GM23338 (cell line): ENCODE measurements at regions not wholly inside any gene's neighbourhood (a gene's known extent, or its start where the extent isn't known, plus 50 kb on each side); places are given as distances from the start of the nearest gene placed in this dataset.

Source experiments
- ATAC-seq: fragments of 200-7000 bp; cut with Tn5 transposase; 3 replicates; pipeline ENCODE4 v1.9.1; 2020
- DNase-seq: peaks from one replicate; pipeline ENCODE4 v3.0.0-alpha.2; 2015; ENCODE audit warnings: low spot score
- H2AFZ ChIP-seq: fragments of 200-600 bp; sonication (generic); 2 replicates; pipeline ENCODE4 v1.8.0; 2016; ENCODE audit warnings: antibody characterized with exemption, mild to moderate bottlenecking, moderate library complexity
- H3F3A ChIP-seq: fragments of 200-600 bp; sonication (generic); replicated peaks from 2 replicates; pipeline ENCODE4 v1.8.0; 2017; ENCODE audit warnings: antibody characterized with exemption, mixed run types, low read depth
- H3K27ac ChIP-seq: fragments of 200-600 bp; sonication (generic); 2 replicates; pipeline ENCODE4 v1.6.1; 2016; ENCODE audit warnings: low read depth
- H3K27me3 ChIP-seq: fragments of 200-600 bp; sonication (generic); 2 replicates; pipeline ENCODE4 v1.8.0; 2016; ENCODE audit warnings: mild to moderate bottlenecking, mixed run types, moderate library complexity; ENCODE audit not compliant: insufficient read depth
- H3K36me3 ChIP-seq: fragments of 200-600 bp; sonication (generic); 2 replicates; pipeline ENCODE4 v1.8.0; 2016; ENCODE audit warnings: mild to moderate bottlenecking; ENCODE audit not compliant: insufficient read depth
- H3K4me1 ChIP-seq: fragments of 200-600 bp; sonication (generic); 2 replicates; pipeline ENCODE4 v1.8.0; 2016; ENCODE audit warnings: mild to moderate bottlenecking, moderate library complexity; ENCODE audit not compliant: insufficient read depth
- H3K4me2 ChIP-seq: fragments of 200-600 bp; sonication (generic); 2 replicates; pipeline ENCODE4 v1.7.1; 2017; ENCODE audit warnings: mixed run types
- H3K4me3 ChIP-seq: fragments of 200-600 bp; sonication (generic); 2 replicates; pipeline ENCODE4 v1.6.1; 2016; ENCODE audit warnings: mixed run types
- H3K79me2 ChIP-seq: fragments of 200-600 bp; sonication (generic); replicated peaks from 2 replicates; pipeline ENCODE4 v1.8.0; 2017; ENCODE audit warnings: mild to moderate bottlenecking; ENCODE audit not compliant: insufficient read depth
- H3K9me2 ChIP-seq: fragments of 200-600 bp; sonication (generic); 2 replicates; pipeline ENCODE4 v1.8.0; 2017; ENCODE audit not compliant: insufficient read depth
- H4K20me1 ChIP-seq: fragments of 200-600 bp; sonication (generic); replicated peaks from 2 replicates; pipeline ENCODE4 v1.8.0; 2017; ENCODE audit warnings: mild to moderate bottlenecking; ENCODE audit not compliant: insufficient read depth
- H3K27ac Mint-ChIP-seq: 2 replicates; pipeline ENCODE4 v1.8.0; 2020; ENCODE audit warnings: inconsistent platforms, mild to moderate bottlenecking, moderate library complexity, mixed read lengths
- H3K27me3 Mint-ChIP-seq: 3 replicates; pipeline ENCODE4 v1.8.0; 2022; ENCODE audit warnings: low read depth, mild to moderate bottlenecking, moderate library complexity, mixed read lengths, inconsistent platforms; ENCODE audit not compliant: insufficient read depth, poor library complexity
- H3K36me3 Mint-ChIP-seq: 3 replicates; pipeline ENCODE4 v1.8.0; 2021; ENCODE audit warnings: low read depth, mild to moderate bottlenecking, inconsistent platforms, moderate library complexity, mixed read lengths
- H3K4me1 Mint-ChIP-seq: 3 replicates; pipeline ENCODE4 v1.8.0; 2020; ENCODE audit warnings: mild to moderate bottlenecking, inconsistent platforms, mixed read lengths
- H3K4me3 Mint-ChIP-seq: 3 replicates; pipeline ENCODE4 v1.8.0; 2021; ENCODE audit warnings: moderate library complexity, mild to moderate bottlenecking, inconsistent platforms, mixed read lengths
- H3K9me3 Mint-ChIP-seq: 3 replicates; pipeline ENCODE4 v1.8.0; 2020; ENCODE audit warnings: moderate library complexity, mild to moderate bottlenecking, inconsistent platforms, mixed read lengths
- CREB1 ChIP-seq: fragments of 250-450 bp; sonication (Bioruptor Pico); IDR thresholded peaks from 2 replicates; pipeline ENCODE4 v1.5.0; 2020; ENCODE audit warnings: low read depth, mild to moderate bottlenecking, moderate library complexity
- EZH2 ChIP-seq: fragments of 200-600 bp; sonication (generic); IDR thresholded peaks from one replicate; pipeline ENCODE4 v1.8.0; 2017; ENCODE audit warnings: antibody characterized with exemption, mild to moderate bottlenecking, low read depth; ENCODE audit not compliant: unreplicated experiment
- EZH2phosphoT487 ChIP-seq: fragments of 200-600 bp; sonication (generic); IDR thresholded peaks from one replicate; pipeline ENCODE4 v1.8.1; 2018; ENCODE audit warnings: antibody characterized with exemption; ENCODE audit not compliant: unreplicated experiment
- JUNB ChIP-seq: IDR thresholded peaks from one replicate; pipeline ENCODE4 v1.6.1; 2016; ENCODE audit warnings: antibody characterized with exemption; ENCODE audit not compliant: unreplicated experiment
- NANOG ChIP-seq: IDR thresholded peaks from 2 replicates; pipeline ENCODE4 v1.6.1; 2016; ENCODE audit warnings: antibody characterized with exemption, borderline replicate concordance
- POLR2AphosphoS5 ChIP-seq: IDR thresholded peaks from 2 replicates; pipeline ENCODE4 v1.6.1; 2016; ENCODE audit warnings: antibody characterized with exemption, low read depth
- STAT1 ChIP-seq: IDR thresholded peaks from one replicate; pipeline ENCODE4 v1.6.1; 2016; ENCODE audit warnings: antibody characterized with exemption; ENCODE audit not compliant: unreplicated experiment
- ZNF114 ChIP-seq: fragments of 250-450 bp; sonication (Bioruptor Pico); IDR thresholded peaks from 2 replicates; pipeline ENCODE4 v1.5.0; 2020; ENCODE audit warnings: mild to moderate bottlenecking, moderate library complexity
- ZNF331 ChIP-seq: fragments of 250-450 bp; sonication (Bioruptor Pico); IDR thresholded peaks from 2 replicates; pipeline ENCODE4 v1.5.0; 2020; ENCODE audit warnings: low read depth, mild to moderate bottlenecking, moderate library complexity
- TF ChIP-seq, protein P1 (sequence below): IDR thresholded peaks from 2 replicates; pipeline ENCODE4 v1.6.1; 2016; ENCODE audit warnings: antibody characterized with exemption
- TF ChIP-seq, protein P2 (sequence below), 2 experiments: fragments of 200-600 bp in 1 of 2; sonication (generic) in 1 of 2; conservative IDR thresholded peaks; 2 replicates each; pipeline versions ENCODE4 v1.5.1 to v1.6.1; 2016 to 2017; ENCODE audit warnings: antibody characterized with exemption in 2 of 2, low read depth in 2 of 2, mild to moderate bottlenecking in 2 of 2, moderate library complexity in 1 of 2
- TF ChIP-seq, protein P3 (sequence below): IDR thresholded peaks from one replicate; pipeline ENCODE4 v1.6.1; 2018; ENCODE audit warnings: antibody characterized with exemption; ENCODE audit not compliant: unreplicated experiment
- TF ChIP-seq, protein P4 (sequence below): fragments of 250-450 bp; sonication (Bioruptor Pico); IDR thresholded peaks from 2 replicates; pipeline ENCODE4 v1.5.0; 2020; ENCODE audit warnings: mild to moderate bottlenecking, moderate library complexity

DNA sequence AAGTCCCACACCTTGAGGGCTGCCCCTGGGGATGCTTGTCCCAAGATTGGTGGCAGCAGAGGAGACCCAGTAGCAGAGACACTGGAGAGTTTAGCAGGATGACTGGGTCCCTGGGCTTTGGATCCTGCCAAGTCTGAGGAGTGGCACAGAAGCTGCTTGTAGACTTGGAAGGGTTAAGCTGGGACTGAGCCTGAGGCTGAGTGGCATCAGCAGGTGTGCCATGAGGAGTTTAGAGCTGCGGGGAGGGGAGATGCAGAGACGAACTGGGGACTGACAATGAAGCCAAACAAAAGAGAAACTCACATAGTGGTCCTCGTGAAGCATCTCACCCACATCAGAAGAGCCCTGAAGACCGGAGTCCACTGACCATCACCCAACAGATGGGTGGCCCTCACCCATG lies 329.7 kb upstream of the KLHL29 start:
- no peak overlapping the region for H3K27ac Mint-ChIP-seq
- Histone ChIP-seq H3K27ac (no peak overlapping the region), H3K4me3 (no peak overlapping the region), H3K9me2 (peaks cover 8% of the 10 kb centered on the region; the same call in 1 of the 2 replicates), H3K79me2 (no peaks in the 10 kb centered on the region), H3K4me2 (no peak overlapping the region), H2AFZ (no peak overlapping the region), H3F3A (no peaks in the 10 kb centered on the region), H3K4me1 (no peaks in the 10 kb centered on the region), H3K27me3 (no peaks in the 10 kb centered on the region), H4K20me1 (no peaks in the 10 kb centered on the region), H3K36me3 (no peaks in the 10 kb centered on the region)
- ATAC-seq, result no peak
- H3K36me3 Mint-ChIP-seq, result no peaks in the 10 kb centered on the region
- H3K27me3 Mint-ChIP-seq, result peaks cover 3% of the 10 kb centered on the region
- DNase-seq, result no peak
- TF ChIP-seq EZH2, result no peak
- TF ChIP-seq, protein P1, sequence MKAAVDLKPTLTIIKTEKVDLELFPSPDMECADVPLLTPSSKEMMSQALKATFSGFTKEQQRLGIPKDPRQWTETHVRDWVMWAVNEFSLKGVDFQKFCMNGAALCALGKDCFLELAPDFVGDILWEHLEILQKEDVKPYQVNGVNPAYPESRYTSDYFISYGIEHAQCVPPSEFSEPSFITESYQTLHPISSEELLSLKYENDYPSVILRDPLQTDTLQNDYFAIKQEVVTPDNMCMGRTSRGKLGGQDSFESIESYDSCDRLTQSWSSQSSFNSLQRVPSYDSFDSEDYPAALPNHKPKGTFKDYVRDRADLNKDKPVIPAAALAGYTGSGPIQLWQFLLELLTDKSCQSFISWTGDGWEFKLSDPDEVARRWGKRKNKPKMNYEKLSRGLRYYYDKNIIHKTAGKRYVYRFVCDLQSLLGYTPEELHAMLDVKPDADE, result no peak
- TF ChIP-seq STAT1, result no peak
- no peak for TF ChIP-seq JUNB
- TF ChIP-seq ZNF331, result no peak
- TF ChIP-seq, protein P2, sequence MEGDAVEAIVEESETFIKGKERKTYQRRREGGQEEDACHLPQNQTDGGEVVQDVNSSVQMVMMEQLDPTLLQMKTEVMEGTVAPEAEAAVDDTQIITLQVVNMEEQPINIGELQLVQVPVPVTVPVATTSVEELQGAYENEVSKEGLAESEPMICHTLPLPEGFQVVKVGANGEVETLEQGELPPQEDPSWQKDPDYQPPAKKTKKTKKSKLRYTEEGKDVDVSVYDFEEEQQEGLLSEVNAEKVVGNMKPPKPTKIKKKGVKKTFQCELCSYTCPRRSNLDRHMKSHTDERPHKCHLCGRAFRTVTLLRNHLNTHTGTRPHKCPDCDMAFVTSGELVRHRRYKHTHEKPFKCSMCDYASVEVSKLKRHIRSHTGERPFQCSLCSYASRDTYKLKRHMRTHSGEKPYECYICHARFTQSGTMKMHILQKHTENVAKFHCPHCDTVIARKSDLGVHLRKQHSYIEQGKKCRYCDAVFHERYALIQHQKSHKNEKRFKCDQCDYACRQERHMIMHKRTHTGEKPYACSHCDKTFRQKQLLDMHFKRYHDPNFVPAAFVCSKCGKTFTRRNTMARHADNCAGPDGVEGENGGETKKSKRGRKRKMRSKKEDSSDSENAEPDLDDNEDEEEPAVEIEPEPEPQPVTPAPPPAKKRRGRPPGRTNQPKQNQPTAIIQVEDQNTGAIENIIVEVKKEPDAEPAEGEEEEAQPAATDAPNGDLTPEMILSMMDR (conservative IDR thresholded peaks at IDR 0.05; ENCODE audit: low read depth in 2 of 2), result no peak
- no peak for TF ChIP-seq EZH2phosphoT487
- TF ChIP-seq NANOG, result no peak
- TF ChIP-seq, protein P3, sequence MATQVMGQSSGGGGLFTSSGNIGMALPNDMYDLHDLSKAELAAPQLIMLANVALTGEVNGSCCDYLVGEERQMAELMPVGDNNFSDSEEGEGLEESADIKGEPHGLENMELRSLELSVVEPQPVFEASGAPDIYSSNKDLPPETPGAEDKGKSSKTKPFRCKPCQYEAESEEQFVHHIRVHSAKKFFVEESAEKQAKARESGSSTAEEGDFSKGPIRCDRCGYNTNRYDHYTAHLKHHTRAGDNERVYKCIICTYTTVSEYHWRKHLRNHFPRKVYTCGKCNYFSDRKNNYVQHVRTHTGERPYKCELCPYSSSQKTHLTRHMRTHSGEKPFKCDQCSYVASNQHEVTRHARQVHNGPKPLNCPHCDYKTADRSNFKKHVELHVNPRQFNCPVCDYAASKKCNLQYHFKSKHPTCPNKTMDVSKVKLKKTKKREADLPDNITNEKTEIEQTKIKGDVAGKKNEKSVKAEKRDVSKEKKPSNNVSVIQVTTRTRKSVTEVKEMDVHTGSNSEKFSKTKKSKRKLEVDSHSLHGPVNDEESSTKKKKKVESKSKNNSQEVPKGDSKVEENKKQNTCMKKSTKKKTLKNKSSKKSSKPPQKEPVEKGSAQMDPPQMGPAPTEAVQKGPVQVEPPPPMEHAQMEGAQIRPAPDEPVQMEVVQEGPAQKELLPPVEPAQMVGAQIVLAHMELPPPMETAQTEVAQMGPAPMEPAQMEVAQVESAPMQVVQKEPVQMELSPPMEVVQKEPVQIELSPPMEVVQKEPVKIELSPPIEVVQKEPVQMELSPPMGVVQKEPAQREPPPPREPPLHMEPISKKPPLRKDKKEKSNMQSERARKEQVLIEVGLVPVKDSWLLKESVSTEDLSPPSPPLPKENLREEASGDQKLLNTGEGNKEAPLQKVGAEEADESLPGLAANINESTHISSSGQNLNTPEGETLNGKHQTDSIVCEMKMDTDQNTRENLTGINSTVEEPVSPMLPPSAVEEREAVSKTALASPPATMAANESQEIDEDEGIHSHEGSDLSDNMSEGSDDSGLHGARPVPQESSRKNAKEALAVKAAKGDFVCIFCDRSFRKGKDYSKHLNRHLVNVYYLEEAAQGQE, result no peak
- TF ChIP-seq ZNF114 (CRISPR knock-in tag), result no peak
- TF ChIP-seq, protein P4, sequence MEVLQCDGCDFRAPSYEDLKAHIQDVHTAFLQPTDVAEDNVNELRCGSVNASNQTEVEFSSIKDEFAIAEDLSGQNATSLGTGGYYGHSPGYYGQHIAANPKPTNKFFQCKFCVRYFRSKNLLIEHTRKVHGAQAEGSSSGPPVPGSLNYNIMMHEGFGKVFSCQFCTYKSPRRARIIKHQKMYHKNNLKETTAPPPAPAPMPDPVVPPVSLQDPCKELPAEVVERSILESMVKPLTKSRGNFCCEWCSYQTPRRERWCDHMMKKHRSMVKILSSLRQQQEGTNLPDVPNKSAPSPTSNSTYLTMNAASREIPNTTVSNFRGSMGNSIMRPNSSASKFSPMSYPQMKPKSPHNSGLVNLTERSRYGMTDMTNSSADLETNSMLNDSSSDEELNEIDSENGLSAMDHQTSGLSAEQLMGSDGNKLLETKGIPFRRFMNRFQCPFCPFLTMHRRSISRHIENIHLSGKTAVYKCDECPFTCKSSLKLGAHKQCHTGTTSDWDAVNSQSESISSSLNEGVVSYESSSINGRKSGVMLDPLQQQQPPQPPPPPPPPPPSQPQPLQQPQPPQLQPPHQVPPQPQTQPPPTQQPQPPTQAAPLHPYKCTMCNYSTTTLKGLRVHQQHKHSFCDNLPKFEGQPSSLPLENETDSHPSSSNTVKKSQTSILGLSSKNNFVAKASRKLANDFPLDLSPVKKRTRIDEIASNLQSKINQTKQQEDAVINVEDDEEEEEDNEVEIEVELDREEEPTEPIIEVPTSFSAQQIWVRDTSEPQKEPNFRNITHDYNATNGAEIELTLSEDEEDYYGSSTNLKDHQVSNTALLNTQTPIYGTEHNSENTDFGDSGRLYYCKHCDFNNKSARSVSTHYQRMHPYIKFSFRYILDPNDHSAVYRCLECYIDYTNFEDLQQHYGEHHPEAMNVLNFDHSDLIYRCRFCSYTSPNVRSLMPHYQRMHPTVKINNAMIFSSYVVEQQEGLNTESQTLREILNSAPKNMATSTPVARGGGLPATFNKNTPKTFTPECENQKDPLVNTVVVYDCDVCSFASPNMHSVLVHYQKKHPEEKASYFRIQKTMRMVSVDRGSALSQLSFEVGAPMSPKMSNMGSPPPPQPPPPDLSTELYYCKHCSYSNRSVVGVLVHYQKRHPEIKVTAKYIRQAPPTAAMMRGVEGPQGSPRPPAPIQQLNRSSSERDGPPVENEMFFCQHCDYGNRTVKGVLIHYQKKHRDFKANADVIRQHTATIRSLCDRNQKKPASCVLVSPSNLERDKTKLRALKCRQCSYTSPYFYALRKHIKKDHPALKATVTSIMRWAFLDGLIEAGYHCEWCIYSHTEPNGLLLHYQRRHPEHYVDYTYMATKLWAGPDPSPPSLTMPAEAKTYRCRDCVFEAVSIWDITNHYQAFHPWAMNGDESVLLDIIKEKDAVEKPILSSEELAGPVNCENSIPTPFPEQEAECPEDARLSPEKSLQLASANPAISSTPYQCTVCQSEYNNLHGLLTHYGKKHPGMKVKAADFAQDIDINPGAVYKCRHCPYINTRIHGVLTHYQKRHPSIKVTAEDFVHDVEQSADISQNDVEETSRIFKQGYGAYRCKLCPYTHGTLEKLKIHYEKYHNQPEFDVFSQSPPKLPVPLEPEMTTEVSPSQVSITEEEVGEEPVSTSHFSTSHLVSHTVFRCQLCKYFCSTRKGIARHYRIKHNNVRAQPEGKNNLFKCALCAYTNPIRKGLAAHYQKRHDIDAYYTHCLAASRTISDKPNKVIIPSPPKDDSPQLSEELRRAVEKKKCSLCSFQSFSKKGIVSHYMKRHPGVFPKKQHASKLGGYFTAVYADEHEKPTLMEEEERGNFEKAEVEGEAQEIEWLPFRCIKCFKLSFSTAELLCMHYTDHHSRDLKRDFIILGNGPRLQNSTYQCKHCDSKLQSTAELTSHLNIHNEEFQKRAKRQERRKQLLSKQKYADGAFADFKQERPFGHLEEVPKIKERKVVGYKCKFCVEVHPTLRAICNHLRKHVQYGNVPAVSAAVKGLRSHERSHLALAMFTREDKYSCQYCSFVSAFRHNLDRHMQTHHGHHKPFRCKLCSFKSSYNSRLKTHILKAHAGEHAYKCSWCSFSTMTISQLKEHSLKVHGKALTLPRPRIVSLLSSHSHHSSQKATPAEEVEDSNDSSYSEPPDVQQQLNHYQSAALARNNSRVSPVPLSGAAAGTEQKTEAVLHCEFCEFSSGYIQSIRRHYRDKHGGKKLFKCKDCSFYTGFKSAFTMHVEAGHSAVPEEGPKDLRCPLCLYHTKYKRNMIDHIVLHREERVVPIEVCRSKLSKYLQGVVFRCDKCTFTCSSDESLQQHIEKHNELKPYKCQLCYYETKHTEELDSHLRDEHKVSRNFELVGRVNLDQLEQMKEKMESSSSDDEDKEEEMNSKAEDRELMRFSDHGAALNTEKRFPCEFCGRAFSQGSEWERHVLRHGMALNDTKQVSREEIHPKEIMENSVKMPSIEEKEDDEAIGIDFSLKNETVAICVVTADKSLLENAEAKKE (CRISPR knock-in tag), result no peak
- no peak for TF ChIP-seq POLR2AphosphoS5
- TF ChIP-seq CREB1 (CRISPR knock-in tag), result no peak
- H3K4me1 Mint-ChIP-seq, result no peaks in the 10 kb centered on the region
- H3K9me3 Mint-ChIP-seq, result no peaks in the 10 kb centered on the region
- no peak overlapping the region for H3K4me3 Mint-ChIP-seq
